GM19372 (cell line): ENCODE measurements at regions not wholly inside any gene's neighbourhood (a gene's known extent, or its start where the extent isn't known, plus 50 kb on each side); places are given as distances from the start of the nearest gene placed in this dataset.

Experiments used
- ATAC-seq: cut with Tn5 transposase; IDR thresholded peaks from one replicate; pipeline ENCODE4 v1.9.1; 2021; ENCODE audit warnings: mild to moderate bottlenecking, low read depth, moderate library complexity; ENCODE audit not compliant: unreplicated experiment

GRCh38 chr20:40547483-40548091 lies 141.4 kb downstream of the MAFB start:
- ATAC-seq: no peak

GRCh38 chr20:40545478-40545877 lies 143.6 kb downstream of the MAFB start:
- no peak for ATAC-seq

GRCh38 chr20:40542065-40542464 lies 147.0 kb downstream of the MAFB start:
- no peak for ATAC-seq

DNA sequence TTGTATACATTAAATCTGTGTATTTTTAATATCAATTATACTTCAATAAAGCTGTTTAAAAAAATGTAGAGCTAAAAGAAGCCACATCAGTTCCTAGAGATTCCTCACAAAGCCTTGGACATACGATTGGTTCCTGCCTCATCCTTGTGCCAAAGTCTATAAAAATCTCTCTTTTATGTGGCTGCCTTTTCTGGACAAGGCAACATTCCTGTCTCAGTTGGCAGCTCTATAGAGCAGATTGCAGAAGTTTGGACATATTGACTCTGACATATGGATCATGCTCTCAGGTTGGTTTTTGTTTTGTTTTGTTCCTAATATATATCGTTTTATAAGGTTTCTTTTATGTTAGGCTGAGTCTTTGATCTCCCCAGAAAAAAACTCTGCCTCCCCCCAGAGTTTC lies 148.9 kb downstream of the MAFB start:
- ATAC-seq: no peak

GRCh38 chr20:40538131-40538530 lies 150.9 kb downstream of the MAFB start:
- no peak for ATAC-seq

DNA sequence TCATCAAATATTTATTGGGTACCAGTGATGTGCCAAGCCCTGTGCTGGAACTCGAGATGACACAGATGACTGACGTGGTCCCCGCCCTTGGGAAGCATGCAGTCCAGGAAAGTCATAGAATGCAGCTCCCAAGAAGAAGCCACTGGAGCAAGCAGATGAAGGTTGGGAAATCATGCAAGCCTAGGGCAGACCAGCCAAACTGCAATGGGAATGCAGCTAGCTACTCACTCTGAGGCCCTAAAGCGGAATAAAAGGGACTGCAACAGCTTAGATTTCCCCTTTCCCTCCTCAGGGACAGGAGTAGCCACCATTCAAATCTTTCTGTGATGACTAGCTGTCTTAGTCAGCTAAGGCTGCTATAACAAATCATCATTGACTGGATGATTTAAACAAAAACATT lies 152.2 kb downstream of the MAFB start:
- ATAC-seq: no peak

DNA sequence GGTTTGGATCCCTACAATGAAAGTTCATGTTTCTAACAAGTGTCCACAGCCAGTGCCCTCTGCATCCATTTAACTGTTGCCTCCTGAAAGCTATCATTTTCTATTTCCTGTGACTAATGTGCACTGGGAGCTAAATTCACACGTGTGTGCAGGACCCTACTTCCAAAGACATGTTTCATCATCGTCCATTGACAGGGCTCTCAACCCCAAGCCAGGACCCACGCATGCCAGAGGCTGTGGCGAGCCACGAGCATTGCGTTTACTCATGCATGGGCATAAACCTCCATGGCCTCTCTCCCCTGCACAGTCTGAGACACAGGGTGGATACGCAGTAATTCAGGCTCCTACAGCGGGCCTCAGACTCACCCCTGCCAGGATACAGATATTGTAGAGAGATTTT lies 153.2 kb downstream of the MAFB start:
- ATAC-seq: no peak

DNA sequence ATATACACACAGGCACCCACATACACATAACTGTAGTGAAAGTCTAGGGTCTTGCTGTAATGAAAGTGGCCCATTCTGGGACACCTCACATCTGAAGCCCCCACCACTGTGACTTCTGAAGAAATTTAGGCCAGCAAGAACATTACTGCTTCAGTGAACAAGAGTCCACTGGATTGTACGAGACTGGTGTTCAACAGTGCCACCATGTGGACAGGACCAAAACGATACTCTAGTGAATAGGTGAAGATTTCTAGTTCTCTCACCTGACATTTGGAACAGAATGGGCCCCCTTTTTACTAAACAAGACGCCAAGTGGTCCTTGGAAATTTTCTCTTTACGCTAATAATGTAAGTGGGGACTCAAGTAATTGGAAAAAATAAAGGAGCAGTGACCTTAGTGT lies 156.9 kb downstream of the MAFB start:
- ATAC-seq: no peak

GRCh38 chr20:40525351-40525750 lies 163.7 kb downstream of the MAFB start:
- no peak for ATAC-seq

DNA sequence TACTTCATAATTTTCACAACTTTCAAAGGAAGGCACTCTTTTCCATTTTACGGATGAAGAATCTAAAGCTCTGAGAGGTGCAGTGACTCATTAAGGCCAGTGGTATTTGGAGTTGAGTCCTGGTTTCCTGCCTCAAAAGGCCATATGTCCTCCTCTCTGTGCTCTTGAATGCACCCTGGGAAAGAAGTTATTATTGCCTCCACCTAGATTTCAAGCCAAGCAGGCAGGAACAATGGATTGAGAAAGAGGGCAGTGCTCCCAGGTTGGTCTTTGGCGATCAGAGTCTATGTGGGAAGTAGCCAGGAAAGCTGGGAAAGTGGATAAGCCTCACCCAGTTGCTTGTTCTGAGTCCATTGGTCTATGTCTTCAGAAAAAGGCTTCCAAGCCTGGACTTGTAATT lies 165.0 kb downstream of the MAFB start:
- no peak for ATAC-seq

DNA sequence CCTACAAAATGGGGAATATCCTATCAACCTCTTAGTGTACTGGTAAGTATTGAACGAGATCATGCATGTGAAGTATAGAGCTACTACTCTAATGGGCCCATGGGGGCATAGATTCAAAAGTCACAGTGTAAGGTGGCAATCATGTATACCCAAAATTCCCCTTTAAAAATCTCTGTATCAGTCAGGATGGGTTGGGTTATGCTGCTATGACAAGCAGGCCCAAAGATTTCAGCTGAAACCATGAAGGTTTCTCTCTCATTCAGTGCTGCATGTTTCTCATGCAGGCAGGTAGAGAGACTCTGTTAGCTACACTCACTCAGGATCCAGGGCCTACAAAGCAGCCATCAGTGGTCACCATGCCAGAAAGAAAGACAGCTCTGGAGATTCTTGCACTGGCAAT lies 166.6 kb downstream of the MAFB start:
- ATAC-seq: no peak

DNA sequence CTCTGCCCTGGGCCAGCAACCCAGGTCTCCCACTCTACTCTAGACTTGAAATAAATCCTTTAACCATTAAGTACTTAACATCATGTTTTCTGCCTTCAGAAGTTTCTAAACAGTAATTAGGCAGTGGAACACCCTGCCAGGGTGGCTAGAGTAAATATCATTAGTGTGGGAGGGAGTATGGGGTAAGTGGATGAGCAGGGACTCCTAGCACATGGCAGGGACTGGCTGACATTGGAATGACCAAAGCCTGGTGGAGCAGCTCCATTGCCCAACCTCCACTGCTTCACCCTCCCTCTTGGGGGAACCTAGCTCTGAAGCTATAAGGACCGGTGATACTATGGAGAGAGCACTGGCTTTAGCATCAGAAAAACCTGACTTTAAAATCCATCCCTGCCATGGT lies 167.1 kb downstream of the MAFB start:
- no peak for ATAC-seq

DNA sequence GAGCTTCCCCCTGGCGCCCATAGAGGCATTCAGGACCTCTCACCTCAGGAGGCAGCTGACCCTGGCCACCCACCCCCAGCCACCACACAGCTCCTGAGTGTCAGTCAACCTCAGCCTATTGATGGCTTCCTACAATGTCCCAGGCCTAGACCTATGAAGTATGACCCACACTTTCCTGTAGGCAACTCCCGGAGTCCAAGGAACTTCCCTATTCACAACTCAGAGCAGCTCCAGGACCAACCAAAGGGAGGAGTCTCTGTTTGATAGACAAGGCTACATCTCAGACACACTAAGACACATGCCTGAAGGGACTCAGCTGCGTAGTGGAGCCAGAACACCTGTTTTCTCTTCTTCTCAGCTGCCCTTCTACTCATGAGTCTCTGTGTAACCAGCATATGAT lies 169.1 kb downstream of the MAFB start:
- ATAC-seq: no peak

- no peak for ATAC-seq
Measured at GRCh38 chr20:40512994-40513393, 176.0 kb downstream of the MAFB start.

- no peak for ATAC-seq
Measured at GRCh38 chr20:40512591-40512990, 176.4 kb downstream of the MAFB start.

GRCh38 chr20:40511478-40511877 lies 177.6 kb downstream of the MAFB start:
- no peak for ATAC-seq

GRCh38 chr20:40510622-40511021 lies 178.4 kb downstream of the MAFB start:
- no peak for ATAC-seq

DNA sequence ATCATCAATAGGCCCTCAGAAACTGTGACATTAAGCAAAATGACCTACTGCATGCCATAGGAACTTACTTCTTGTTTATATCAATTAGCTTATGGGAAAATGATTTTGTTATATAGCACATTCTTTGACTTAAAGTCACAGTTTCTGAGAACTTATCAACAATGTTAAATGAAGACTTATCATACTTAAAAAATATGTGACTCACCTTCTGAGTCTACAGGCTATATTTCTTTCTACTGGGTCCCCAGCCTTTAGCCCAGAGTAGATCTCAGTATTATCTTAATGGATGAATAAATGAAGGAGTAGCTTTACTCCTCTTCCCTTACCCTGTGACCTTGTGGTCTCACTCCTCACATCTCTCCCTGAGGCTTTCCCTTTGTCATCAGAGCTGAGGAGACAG lies 180.2 kb downstream of the MAFB start:
- no peak for ATAC-seq

GRCh38 chr20:40506537-40506939 lies 182.5 kb downstream of the MAFB start:
- no peak for ATAC-seq

GRCh38 chr20:40503119-40503518 lies 185.9 kb downstream of the MAFB start:
- no peak for ATAC-seq

GRCh38 chr20:40502576-40502975 lies 186.5 kb downstream of the MAFB start:
- ATAC-seq: no peak

GRCh38 chr20:40499391-40499790 lies 189.6 kb downstream of the MAFB start:
- ATAC-seq: no peak
